Right lobe of liver (tissue), 6 donors: ENCODE measurements at regions not wholly inside any gene's neighbourhood (a gene's known extent, or its start where the extent isn't known, plus 50 kb on each side); places are given as distances from the start of the nearest gene placed in this dataset.

Experiments
- ATAC-seq, 4 donors: fragments of 200-7000 bp; cut with Tn5 transposase; one replicate each; pipeline ENCODE4 v1.9.1; 2020; ENCODE audit warnings: mild to moderate bottlenecking in 4 of 4, moderate library complexity in 4 of 4
- DNase-seq, 3 donors: peaks; one replicate each; pipeline ENCODE4 v3.0.0-alpha.2; 2020
- H3K27ac ChIP-seq, 3 donors: fragments of 200-600 bp; one replicate each; pipeline ENCODE4 v1.8.0; 2022
- H3K27me3 ChIP-seq, 2 donors: fragments of 200-600 bp; one replicate each; pipeline ENCODE4 v1.8.0; 2022
- H3K36me3 ChIP-seq, 4 donors: fragments of 200-600 bp; sonication (generic) in 1 of 4; one replicate each; pipeline versions ENCODE4 v1.5.1 to v1.8.0; 2017 to 2022; ENCODE audit warnings: control low read depth in 1 of 4
- H3K4me1 ChIP-seq, 4 donors: fragments of 200-600 bp; sonication (generic) in 1 of 4; one replicate each; pipeline versions ENCODE4 v1.5.1 to v1.8.0; 2017 to 2022; ENCODE audit warnings: control low read depth in 1 of 4
- H3K4me3 ChIP-seq, 3 donors: fragments of 200-600 bp; one replicate each; pipeline ENCODE4 v1.8.0; 2022
- H3K9me3 ChIP-seq, 4 donors: fragments of 200-600 bp; sonication (generic) in 1 of 4; one replicate each; pipeline versions ENCODE4 v1.5.1 to v1.8.0; 2017 to 2022; ENCODE audit warnings: control low read depth in 1 of 4
- POLR2A ChIP-seq: fragments of 450-650 bp; IDR thresholded peaks from one replicate; pipeline ENCODE4 v1.6.1; 2017; ENCODE audit warnings: antibody characterized with exemption, mild to moderate bottlenecking
- WGBS: methylation state at CpG from one replicate; pipeline ENCODE4 v1.1.6; 2018; ENCODE audit warnings: low coverage, low lambda C conversion rate; ENCODE audit not compliant: insufficient coverage; ENCODE audit errors: missing lambda C conversion rate; 5-methylcytosine and 5-hydroxymethylcytosine counted together
- intact Hi-C, 2 donors: fragments of 100-400 bp; cut with DNase I; formaldehyde crosslinking; loops; one replicate each; pipeline versions ENCODE4 v1.11.2 to v1.14.1; 2022
- TF ChIP-seq, protein P1 (sequence below), 4 donors: fragments of 200-600 bp in 3 of 4; fragments of 450-650 bp in 1 of 4; IDR thresholded peaks; one replicate each; pipeline versions ENCODE4 v1.5.1 to v1.8.0; 2016 to 2022; ENCODE audit warnings: antibody characterized with exemption in 4 of 4, mild to moderate bottlenecking in 2 of 4
- donor health status: DM: no; HTN: yes; CAD: no.
- donor health status: DM: no; HTN: no; CAD: no.
- donor health status: DM: no; HTN: no; CAD: no.
- donor health status: DM: no; HTN: yes; CAD: no.
- donor health status: DM: no; HTN: yes; CAD: no.

DNA sequence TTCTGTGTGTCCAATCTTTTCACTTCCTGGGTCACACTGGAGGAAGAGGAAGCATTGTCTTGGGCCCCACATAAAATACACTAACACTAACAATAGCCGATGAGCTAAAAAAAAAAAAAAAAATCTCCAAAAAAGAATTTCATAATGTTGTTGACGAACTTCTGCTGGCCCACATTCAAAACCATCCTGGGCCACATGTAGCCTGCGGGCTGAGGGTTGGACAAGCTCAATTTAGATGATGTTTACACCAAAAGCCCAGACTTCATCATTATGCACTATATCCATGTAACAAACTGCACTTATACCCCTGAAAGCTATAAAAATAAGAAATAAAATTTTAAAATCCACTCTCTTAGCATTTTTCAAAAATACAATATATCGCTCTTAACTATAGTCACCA, 187.8 kb upstream of the PTBP2 start:
- DNase-seq (no peak), ATAC-seq (no peak)
- H3K9me3 ChIP-seq = no peaks in the 10 kb centered on the region
- H3K27me3 ChIP-seq = no peaks in the 10 kb centered on the region
- intact Hi-C loops = no loop called here
- H3K4me3 ChIP-seq = no peak overlapping the region
- H3K4me1 ChIP-seq = no peaks in the 10 kb centered on the region
- no peaks in the 10 kb centered on the region for H3K36me3 ChIP-seq
- 83% methylated on average over 4 of the region's 4 CpGs for WGBS
- TF ChIP-seq, protein P1, sequence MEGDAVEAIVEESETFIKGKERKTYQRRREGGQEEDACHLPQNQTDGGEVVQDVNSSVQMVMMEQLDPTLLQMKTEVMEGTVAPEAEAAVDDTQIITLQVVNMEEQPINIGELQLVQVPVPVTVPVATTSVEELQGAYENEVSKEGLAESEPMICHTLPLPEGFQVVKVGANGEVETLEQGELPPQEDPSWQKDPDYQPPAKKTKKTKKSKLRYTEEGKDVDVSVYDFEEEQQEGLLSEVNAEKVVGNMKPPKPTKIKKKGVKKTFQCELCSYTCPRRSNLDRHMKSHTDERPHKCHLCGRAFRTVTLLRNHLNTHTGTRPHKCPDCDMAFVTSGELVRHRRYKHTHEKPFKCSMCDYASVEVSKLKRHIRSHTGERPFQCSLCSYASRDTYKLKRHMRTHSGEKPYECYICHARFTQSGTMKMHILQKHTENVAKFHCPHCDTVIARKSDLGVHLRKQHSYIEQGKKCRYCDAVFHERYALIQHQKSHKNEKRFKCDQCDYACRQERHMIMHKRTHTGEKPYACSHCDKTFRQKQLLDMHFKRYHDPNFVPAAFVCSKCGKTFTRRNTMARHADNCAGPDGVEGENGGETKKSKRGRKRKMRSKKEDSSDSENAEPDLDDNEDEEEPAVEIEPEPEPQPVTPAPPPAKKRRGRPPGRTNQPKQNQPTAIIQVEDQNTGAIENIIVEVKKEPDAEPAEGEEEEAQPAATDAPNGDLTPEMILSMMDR (IDR thresholded peaks at IDR 0.05) = no peak
- no peak for TF ChIP-seq POLR2A
- no peak overlapping the region for H3K27ac ChIP-seq

- no peaks in the 10 kb centered on the region for H3K36me3 ChIP-seq
- intact Hi-C loops = no loop called here
- H3K27ac ChIP-seq = no peak overlapping the region
- no peak overlapping the region for H3K4me3 ChIP-seq
- no peaks in the 10 kb centered on the region for H3K27me3 ChIP-seq
- H3K9me3 ChIP-seq = no peaks in the 10 kb centered on the region
- no peak for ATAC-seq
- no peaks in the 10 kb centered on the region for H3K4me1 ChIP-seq
- no peak for DNase-seq
- TF ChIP-seq POLR2A = no peak
- TF ChIP-seq, protein P1 (IDR thresholded peaks at IDR 0.05) = no peak
Measured at GRCh38 chr1:96536581-96536980, 185.0 kb upstream of the PTBP2 start.

GRCh38 chr1:96538111-96538641, 183.4 kb upstream of the PTBP2 start:
- no peak overlapping the region for H3K4me3 ChIP-seq
- no peaks in the 10 kb centered on the region for H3K9me3 ChIP-seq
- intact Hi-C loops = no loop called here
- no peaks in the 10 kb centered on the region for H3K4me1 ChIP-seq
- no peaks in the 10 kb centered on the region for H3K36me3 ChIP-seq
- 68% methylated on average over 4 of the region's 4 CpGs for WGBS
- H3K27ac ChIP-seq = no peak overlapping the region
- H3K27me3 ChIP-seq = no peaks in the 10 kb centered on the region
- TF ChIP-seq, protein P1 (IDR thresholded peaks at IDR 0.05) = peak in 2 of 4 donors; percentile 6 to 20
- no peak for TF ChIP-seq POLR2A
- ATAC-seq (peak; percentile 63 to 94 (median 72)), DNase-seq (no peak)

- no peak for DNase-seq
- ATAC-seq = no peak
- H3K4me1 ChIP-seq = no peaks in the 10 kb centered on the region
- no peak for TF ChIP-seq POLR2A
- TF ChIP-seq, protein P1 (IDR thresholded peaks at IDR 0.05) = no peak
- H3K9me3 ChIP-seq = no peaks in the 10 kb centered on the region
- H3K36me3 ChIP-seq = no peaks in the 10 kb centered on the region
- no peaks in the 10 kb centered on the region for H3K27me3 ChIP-seq
- H3K4me3 ChIP-seq = no peak overlapping the region
- intact Hi-C loops = no loop called here
- WGBS = 55% methylated on average over 5 of the region's 5 CpGs
- H3K27ac ChIP-seq = peak overlapping the region in 1 of 3 donors; percentile 5
Measured at GRCh38 chr1:96538883-96539282, 182.7 kb upstream of the PTBP2 start.

DNA sequence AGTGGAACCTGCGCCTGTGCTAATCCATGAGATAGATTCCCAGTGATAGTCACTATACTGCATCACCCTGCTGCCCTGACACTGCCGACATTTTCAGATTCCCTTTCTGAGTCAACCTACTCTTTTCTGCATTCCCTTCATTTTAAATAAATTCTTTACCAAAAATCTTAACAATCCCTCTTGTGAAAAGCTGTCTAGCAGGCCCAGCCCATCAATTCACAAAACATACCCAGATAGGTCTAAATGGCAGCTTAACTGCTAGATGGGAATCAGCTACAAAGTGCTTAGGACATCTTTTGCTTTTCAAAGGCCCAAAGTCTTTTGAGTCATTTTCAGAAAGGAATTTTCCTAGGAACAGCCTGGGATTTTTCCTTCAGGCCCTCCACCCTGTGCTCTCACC, 180.1 kb upstream of the PTBP2 start:
- Histone ChIP-seq H3K9me3 (no peaks in the 10 kb centered on the region), H3K27ac (no peak overlapping the region), H3K36me3 (no peaks in the 10 kb centered on the region), H3K27me3 (no peaks in the 10 kb centered on the region), H3K4me1 (no peaks in the 10 kb centered on the region), H3K4me3 (no peak overlapping the region)
- no peak for TF ChIP-seq POLR2A
- TF ChIP-seq, protein P1 (IDR thresholded peaks at IDR 0.05) = no peak
- 100% methylated on average over 2 of the region's 2 CpGs for WGBS
- no peak for DNase-seq
- intact Hi-C loops = no loop called here
- ATAC-seq = no peak
